Liver (tissue), 3 donors: ENCODE measurements at regions not wholly inside any gene's neighbourhood (a gene's known extent, or its start where the extent isn't known, plus 50 kb on each side); places are given as distances from the start of the nearest gene placed in this dataset.

Experiments used
- ATF3 ChIP-seq: IDR thresholded peaks from 2 replicates; pipeline ENCODE4 v1.6.1; 2016; ENCODE audit warnings: antibody characterized with exemption
- CTCF ChIP-seq: fragments of 150-350 bp; IDR thresholded peaks from 2 replicates; pipeline ENCODE4 v1.5.1; 2017; ENCODE audit warnings: improper control_type of control experiment, low read depth, low read length; ENCODE audit not compliant: missing input control
- FOXA2 ChIP-seq: IDR thresholded peaks from 2 replicates; pipeline ENCODE4 v1.6.1; 2016; ENCODE audit warnings: antibody characterized with exemption
- GABPA ChIP-seq, 2 donors: IDR thresholded peaks in 1 of 2; conservative IDR thresholded peaks in 1 of 2; 2 replicates each; pipeline ENCODE4 v1.6.1; 2016; ENCODE audit warnings: antibody characterized with exemption in 2 of 2, mild to moderate bottlenecking in 1 of 2, moderate library complexity in 1 of 2
- HNF4G ChIP-seq: IDR thresholded peaks from 2 replicates; pipeline ENCODE4 v1.6.1; 2016; ENCODE audit warnings: antibody characterized with exemption
- JUND ChIP-seq, 2 donors: IDR thresholded peaks; 2 replicates each; pipeline ENCODE4 v1.6.1; 2016; ENCODE audit warnings: antibody characterized with exemption in 2 of 2
- MAX ChIP-seq: IDR thresholded peaks from 2 replicates; pipeline ENCODE4 v1.6.1; 2016; ENCODE audit warnings: antibody characterized with exemption
- RAD21 ChIP-seq, 2 donors: IDR thresholded peaks; 2 replicates each; pipeline ENCODE4 v1.6.1; 2016; ENCODE audit warnings: antibody characterized with exemption in 2 of 2, mild to moderate bottlenecking in 2 of 2
- REST ChIP-seq: IDR thresholded peaks from 2 replicates; pipeline ENCODE4 v1.6.1; 2016; ENCODE audit warnings: antibody characterized with exemption, mild to moderate bottlenecking
- SP1 ChIP-seq: IDR thresholded peaks from 2 replicates; pipeline ENCODE4 v1.6.1; 2018; ENCODE audit warnings: antibody characterized with exemption, mild to moderate bottlenecking
- TAF1 ChIP-seq: conservative IDR thresholded peaks from 2 replicates; pipeline ENCODE4 v1.6.1; 2016; ENCODE audit warnings: antibody characterized with exemption, mild to moderate bottlenecking
- YY1 ChIP-seq: IDR thresholded peaks from 2 replicates; pipeline ENCODE4 v1.6.1; 2016; ENCODE audit warnings: antibody characterized with exemption, mild to moderate bottlenecking
- ZBTB33 ChIP-seq: IDR thresholded peaks from 2 replicates; pipeline ENCODE4 v1.6.1; 2016; ENCODE audit warnings: antibody characterized with exemption
- donor health status: healthy.
- donor health status: healthy.

GRCh38 chr4:152255437-152255836 is 280.5 kb downstream of the FBXW7 start:
- TF ChIP-seq CTCF (no peak), ZBTB33 (no peak), ATF3 (no peak), REST (no peak), MAX (no peak), TAF1 (no peak), JUND (IDR thresholded peaks at IDR 0.05) (no peak), FOXA2 (no peak), HNF4G (no peak), SP1 (no peak), RAD21 (IDR thresholded peaks at IDR 0.05) (no peak), YY1 (no peak), GABPA (IDR thresholded peaks at IDR 0.05 in 1 of 2, conservative IDR thresholded peaks at IDR 0.05 in 1 of 2) (no peak)
